ENCODE measurements at regions not wholly inside any gene's neighbourhood (a gene's known extent, or its start where the extent isn't known, plus 50 kb on each side); places are given as distances from the start of the nearest gene placed in this dataset.

- DNase-seq, result no peak
Measured at GRCh38 chr5:82800826-82801225, 276.4 kb downstream of the TMEM167A start.

- DNase-seq, result no peak
Measured at GRCh38 chr5:82799361-82800077, 277.7 kb downstream of the TMEM167A start.

GRCh38 chr5:82798676-82799075, 278.5 kb downstream of the TMEM167A start:
- DNase-seq, result no peak

- no peak for DNase-seq
Measured at GRCh38 chr5:82796643-82797416, 280.4 kb downstream of the TMEM167A start.

- no peak for DNase-seq
Measured at GRCh38 chr5:82794876-82795275, 282.3 kb downstream of the TMEM167A start.

GRCh38 chr5:82793808-82794419, 283.3 kb downstream of the TMEM167A start:
- no peak for DNase-seq

- no peak for DNase-seq
Measured at GRCh38 chr5:82792096-82792495, 285.1 kb downstream of the TMEM167A start.

GRCh38 chr5:82789095-82789494, 288.1 kb downstream of the TMEM167A start:
- no peak for DNase-seq

GRCh38 chr5:82786748-82787147, 290.4 kb downstream of the TMEM167A start:
- no peak for DNase-seq

- DNase-seq, result no peak
Measured at GRCh38 chr5:82785882-82786509, 291.2 kb downstream of the TMEM167A start.

- DNase-seq, result no peak
Measured at GRCh38 chr5:82785456-82785855, 291.7 kb downstream of the TMEM167A start.

- DNase-seq, result no peak
Measured at GRCh38 chr5:82784521-82784920, 292.7 kb downstream of the TMEM167A start.

- no peak for DNase-seq
Measured at GRCh38 chr5:82777106-82777505, 300.1 kb downstream of the TMEM167A start.

- no peak for DNase-seq
Measured at GRCh38 chr5:82772281-82772680, 304.9 kb downstream of the TMEM167A start.

- no peak for DNase-seq
Measured at GRCh38 chr5:82766206-82766605, 311.0 kb downstream of the TMEM167A start.

- no peak for DNase-seq
Measured at GRCh38 chr5:82765765-82766164, 311.4 kb downstream of the TMEM167A start.

- no peak for DNase-seq
Measured at GRCh38 chr5:82760856-82761255, 316.3 kb downstream of the TMEM167A start.

GRCh38 chr5:82758881-82759280, 318.3 kb downstream of the TMEM167A start:
- DNase-seq, result no peak

GRCh38 chr5:82754759-82755158, 322.4 kb downstream of the TMEM167A start:
- DNase-seq, result no peak

- no peak for DNase-seq
Measured at GRCh38 chr5:82754036-82754746, 323.0 kb downstream of the TMEM167A start.

- DNase-seq, result no peak
Measured at GRCh38 chr5:82753374-82753773, 323.8 kb downstream of the TMEM167A start.

GRCh38 chr5:82749461-82749820, 327.8 kb downstream of the TMEM167A start:
- DNase-seq, result no peak
